Activated T-cell treated with anti-CD3 and anti-CD28 coated beads, Interleukin-2, amount 50 U/mL, for 48 hours (primary cell): ENCODE measurements at regions not wholly inside any gene's neighbourhood (a gene's known extent, or its start where the extent isn't known, plus 50 kb on each side); places are given as distances from the start of the nearest gene placed in this dataset.

Experiments
- DNase-seq, 2 experiments: peaks; one replicate each; pipeline ENCODE4 v3.0.0-alpha.2; 2020

GRCh38 chr20:39795401-39796272 lies 833.5 kb downstream of the DHX35 start:
- no peak for DNase-seq

- no peak for DNase-seq
Measured at GRCh38 chr20:39792334-39792733, 830.2 kb downstream of the DHX35 start.

GRCh38 chr20:39789411-39789810 lies 827.3 kb downstream of the DHX35 start:
- DNase-seq, result no peak

- no peak for DNase-seq
Measured at GRCh38 chr20:39785252-39785917, 823.2 kb downstream of the DHX35 start.

GRCh38 chr20:39784693-39785092 lies 822.5 kb downstream of the DHX35 start:
- DNase-seq, result no peak

GRCh38 chr20:39778847-39779604 lies 816.9 kb downstream of the DHX35 start:
- DNase-seq, result no peak

GRCh38 chr20:39778431-39778830 lies 816.3 kb downstream of the DHX35 start:
- no peak for DNase-seq

- no peak for DNase-seq
Measured at GRCh38 chr20:39777610-39778009, 815.5 kb downstream of the DHX35 start.

GRCh38 chr20:39775110-39775509 lies 813.0 kb downstream of the DHX35 start:
- DNase-seq, result no peak

GRCh38 chr20:39773380-39774000 lies 811.3 kb downstream of the DHX35 start:
- DNase-seq, result no peak

- DNase-seq, result no peak
Measured at GRCh38 chr20:39767352-39767751, 805.2 kb downstream of the DHX35 start.

GRCh38 chr20:39766333-39766732 lies 804.2 kb downstream of the DHX35 start:
- no peak for DNase-seq

GRCh38 chr20:39762716-39763115 lies 800.6 kb downstream of the DHX35 start:
- DNase-seq, result no peak

- no peak for DNase-seq
Measured at GRCh38 chr20:39758876-39759275, 796.7 kb downstream of the DHX35 start.

- DNase-seq, result no peak
Measured at GRCh38 chr20:39756828-39757227, 794.7 kb downstream of the DHX35 start.

GRCh38 chr20:39756369-39756768 lies 794.2 kb downstream of the DHX35 start:
- no peak for DNase-seq

- no peak for DNase-seq
Measured at GRCh38 chr20:39752262-39752876, 790.2 kb downstream of the DHX35 start.

- no peak for DNase-seq
Measured at GRCh38 chr20:39751557-39752137, 789.5 kb downstream of the DHX35 start.

GRCh38 chr20:39745380-39745779 lies 783.2 kb downstream of the DHX35 start:
- DNase-seq, result no peak

- no peak for DNase-seq
Measured at GRCh38 chr20:39738651-39739050, 776.5 kb downstream of the DHX35 start.

GRCh38 chr20:39736434-39737327 lies 774.5 kb downstream of the DHX35 start:
- no peak for DNase-seq
